Left kidney (tissue), 1 donor: ENCODE measurements at regions not wholly inside any gene's neighbourhood (a gene's known extent, or its start where the extent isn't known, plus 50 kb on each side); places are given as distances from the start of the nearest gene placed in this dataset.
"Not testable (repeated sequence)": the region's sequence is repeated elsewhere in the genome, so short reads cannot be mapped to it uniquely, and the experiment has no call there.

Experiments used
- DNase-seq: peaks from one replicate; pipeline ENCODE4 v3.0.0-alpha.2; 2013

GRCh38 chr14:87419925-87420324, 573.1 kb downstream of the GALC start:
- no peak for DNase-seq

- no peak for DNase-seq
These were observed 581.6 kb downstream of the GALC start for GRCh38 chr14:87411370-87411769.

DNA sequence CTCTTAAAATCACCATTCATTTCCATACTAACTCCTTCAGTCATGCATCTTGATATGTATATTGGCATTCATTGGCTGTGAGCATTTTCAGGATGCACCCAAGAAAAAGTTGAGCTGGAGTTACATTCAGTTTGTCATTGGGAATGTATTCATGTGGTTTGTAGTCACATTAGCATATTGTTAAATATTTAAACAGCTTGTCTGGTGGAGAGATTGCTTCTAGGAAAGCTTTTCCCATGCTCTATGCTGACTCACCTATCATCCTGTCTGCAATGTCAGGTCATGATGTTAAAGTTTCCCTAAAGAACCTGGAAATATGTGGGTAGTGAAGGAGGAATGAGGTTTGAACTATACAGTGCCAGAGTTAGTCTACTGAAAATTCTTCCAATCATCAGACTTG, 583.6 kb downstream of the GALC start:
- DNase-seq: no peak

DNA sequence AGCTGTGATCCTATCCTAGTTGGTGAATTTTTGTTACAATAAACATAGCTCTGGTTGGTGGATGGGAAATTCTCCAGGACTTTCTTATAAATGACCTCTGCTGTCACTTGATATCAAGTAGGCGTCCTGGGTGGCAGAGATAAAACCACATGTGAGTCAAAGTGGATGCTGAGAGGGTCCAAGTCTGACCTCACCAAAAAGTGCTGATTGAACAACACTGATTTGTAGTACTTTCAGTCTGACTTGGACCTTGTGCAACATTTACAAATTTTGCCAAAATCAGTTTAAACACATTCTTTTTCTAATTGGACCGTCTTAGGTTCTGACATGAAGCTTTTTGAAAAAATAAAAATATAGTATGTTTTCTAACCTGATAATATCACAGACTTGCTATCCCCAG, 585.6 kb downstream of the GALC start:
- DNase-seq: no peak

- DNase-seq: peak; percentile 29
These were observed 587.4 kb downstream of the GALC start for GRCh38 chr14:87405563-87405962.

GRCh38 chr14:87397499-87397898, 595.5 kb downstream of the GALC start:
- DNase-seq: no peak

- no peak for DNase-seq
These were observed 601.9 kb downstream of the GALC start for GRCh38 chr14:87391066-87391465.

GRCh38 chr14:87388946-87389345, 604.0 kb downstream of the GALC start:
- no peak for DNase-seq

DNA sequence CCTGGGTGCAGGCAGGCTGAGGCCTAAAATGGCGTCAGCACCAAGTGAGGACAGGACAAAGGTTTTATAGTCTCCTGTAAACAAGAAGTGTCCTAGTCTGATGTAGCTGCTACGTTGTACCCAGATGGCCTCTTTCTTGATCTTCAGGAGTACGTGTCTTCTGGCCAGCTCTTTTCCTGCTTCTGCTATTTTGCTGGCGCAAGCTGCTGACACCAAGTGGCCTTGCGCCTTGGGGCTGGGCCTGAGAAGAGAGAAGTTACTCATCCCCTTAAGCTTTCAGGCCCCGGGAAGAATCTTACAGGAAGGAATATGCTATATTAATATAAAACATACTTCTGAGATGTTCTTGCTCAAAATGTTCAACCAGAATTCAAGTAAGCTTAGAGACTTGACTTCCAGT, 605.2 kb downstream of the GALC start:
- no peak for DNase-seq

GRCh38 chr14:87386524-87386923, 606.5 kb downstream of the GALC start:
- peak; percentile 24 for DNase-seq

DNA sequence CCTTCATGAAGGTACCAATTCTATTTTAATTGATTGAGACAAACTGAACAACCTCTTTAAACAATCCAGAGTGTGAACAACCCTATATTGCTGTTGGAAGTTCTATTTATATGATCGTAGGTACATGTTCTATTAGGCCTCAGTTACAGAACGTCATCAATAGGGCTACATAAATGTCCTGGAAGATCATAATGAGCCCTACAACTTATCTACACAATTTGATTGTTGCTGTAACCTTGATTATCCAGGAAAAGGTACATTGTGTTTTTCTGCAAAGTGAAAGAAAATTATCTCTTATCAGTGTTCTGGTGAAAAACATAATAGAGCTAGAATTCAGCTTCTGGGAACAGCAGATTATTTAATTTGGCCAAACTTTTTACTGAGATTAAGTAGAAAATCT, 612.9 kb downstream of the GALC start:
- no peak for DNase-seq

- DNase-seq: no peak
These were observed 624.2 kb downstream of the GALC start for GRCh38 chr14:87368751-87369150.

DNA sequence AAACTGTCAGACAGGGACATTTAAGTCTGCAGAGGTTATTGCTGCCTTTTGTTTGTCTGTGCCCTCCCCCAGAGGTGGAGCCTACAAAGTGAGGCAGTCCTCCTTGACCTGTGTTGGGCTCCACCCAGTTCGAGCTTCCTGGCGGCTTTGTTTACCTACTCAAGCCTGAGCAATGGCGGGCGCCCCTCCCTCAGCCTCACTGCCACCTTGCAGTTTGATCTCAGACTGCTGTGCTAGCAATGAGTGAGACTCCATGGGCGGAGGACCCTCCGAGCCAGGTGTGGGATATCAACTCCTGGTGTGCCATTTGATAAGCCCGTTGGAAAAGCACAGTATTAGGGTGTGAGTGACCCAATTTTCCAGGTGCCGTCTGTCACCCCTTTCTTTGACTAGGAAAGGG, 632.7 kb downstream of the GALC start:
- not testable (repeated sequence) for DNase-seq

- DNase-seq: no peak
These were observed 642.0 kb downstream of the GALC start for GRCh38 chr14:87351007-87351406.

DNA sequence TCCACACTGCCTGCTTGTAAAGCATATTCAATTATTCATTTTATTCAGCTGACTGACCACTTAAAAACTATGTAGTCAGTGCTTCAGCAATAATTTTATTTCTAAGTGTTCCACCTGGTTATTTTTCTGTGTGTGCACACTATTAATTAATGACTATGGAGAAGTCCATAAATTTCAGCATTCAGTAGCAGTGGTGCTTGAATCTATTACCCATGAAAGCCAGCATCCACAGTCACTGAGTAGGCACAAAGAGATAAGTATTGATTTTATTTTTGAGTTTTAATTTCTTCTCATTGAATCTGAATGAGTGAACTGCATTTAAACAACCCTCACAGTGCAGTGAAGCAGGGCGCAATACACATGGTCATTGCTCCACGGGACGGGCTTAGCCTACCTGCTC, 643.1 kb downstream of the GALC start:
- no peak for DNase-seq

DNA sequence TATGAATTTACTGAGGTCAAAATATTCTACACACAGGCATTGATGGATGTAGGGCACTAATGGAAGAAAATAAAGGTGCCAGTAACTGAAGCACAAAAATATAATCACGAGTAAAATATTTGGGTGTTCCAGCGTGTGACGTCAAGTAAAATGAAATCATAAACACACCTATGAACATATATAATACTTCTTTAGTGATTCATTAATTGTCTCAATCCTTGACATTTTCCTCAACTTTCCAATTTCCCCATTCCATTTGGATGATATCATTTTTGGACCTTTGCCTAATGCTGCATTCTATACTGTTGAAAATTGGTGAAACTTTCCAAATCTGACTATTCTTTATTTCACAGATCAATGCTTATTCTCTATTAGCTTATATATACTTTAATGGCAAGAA, 649.3 kb downstream of the GALC start:
- no peak for DNase-seq

- DNase-seq: no peak
These were observed 657.8 kb downstream of the GALC start for GRCh38 chr14:87334997-87335685.

GRCh38 chr14:87331991-87332390, 661.0 kb downstream of the GALC start:
- no peak for DNase-seq

DNA sequence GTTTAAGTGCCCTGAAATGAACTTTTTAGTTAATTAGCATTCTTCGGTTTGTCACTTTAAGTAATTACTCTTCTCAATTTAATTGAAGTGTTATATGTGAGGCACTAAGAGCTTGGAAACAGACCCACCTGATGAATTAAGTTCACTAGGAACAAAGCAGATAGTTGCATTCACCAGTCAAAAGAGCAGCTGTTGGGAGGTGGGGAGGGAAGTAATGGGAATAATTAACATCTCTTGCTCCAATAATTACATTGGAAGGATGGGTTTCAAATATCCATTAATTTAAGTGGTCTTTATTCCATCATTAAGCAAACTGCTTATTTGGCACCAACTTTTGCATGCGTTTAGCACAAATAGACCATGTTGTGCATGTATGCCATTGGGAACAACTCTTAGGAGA, 667.2 kb downstream of the GALC start:
- DNase-seq: no peak

DNA sequence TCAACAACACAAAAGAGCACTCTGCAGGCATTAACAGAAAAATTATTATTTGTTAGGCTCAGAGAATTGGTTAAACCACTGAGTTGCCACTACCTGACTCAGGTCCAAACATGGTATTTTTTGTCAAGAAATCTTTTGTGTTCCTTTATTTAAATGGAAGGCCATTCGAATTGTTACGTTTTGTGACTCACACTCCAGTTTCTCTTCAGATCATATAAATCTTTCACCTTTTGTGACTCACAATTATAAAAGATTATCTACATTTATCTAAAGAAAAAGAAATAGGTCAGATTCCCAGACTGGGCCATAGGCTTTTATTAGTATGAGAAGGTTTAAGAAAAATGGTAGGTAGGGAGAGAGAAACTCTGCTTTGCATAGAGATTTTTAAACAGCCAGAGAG, 669.8 kb downstream of the GALC start:
- no peak for DNase-seq

GRCh38 chr14:87321548-87321947, 671.4 kb downstream of the GALC start:
- no peak for DNase-seq

DNA sequence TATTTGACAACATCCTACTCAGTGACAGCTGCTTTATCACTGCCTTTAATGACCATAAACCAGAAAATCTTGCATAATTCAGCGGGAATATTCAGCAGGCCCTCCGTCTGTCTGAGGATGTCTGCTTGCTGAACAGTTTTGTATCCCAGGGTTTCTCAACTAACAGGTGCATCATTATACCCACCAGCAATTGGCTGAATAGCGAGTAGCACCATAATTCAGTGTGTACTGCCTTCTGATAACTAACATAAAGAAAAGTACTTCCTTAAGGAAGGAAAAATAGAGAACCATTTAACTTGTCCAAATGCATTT, 680.1 kb downstream of the GALC start:
- DNase-seq: no peak

- DNase-seq: no peak
These were observed 680.7 kb downstream of the GALC start for GRCh38 chr14:87312169-87312893.

DNA sequence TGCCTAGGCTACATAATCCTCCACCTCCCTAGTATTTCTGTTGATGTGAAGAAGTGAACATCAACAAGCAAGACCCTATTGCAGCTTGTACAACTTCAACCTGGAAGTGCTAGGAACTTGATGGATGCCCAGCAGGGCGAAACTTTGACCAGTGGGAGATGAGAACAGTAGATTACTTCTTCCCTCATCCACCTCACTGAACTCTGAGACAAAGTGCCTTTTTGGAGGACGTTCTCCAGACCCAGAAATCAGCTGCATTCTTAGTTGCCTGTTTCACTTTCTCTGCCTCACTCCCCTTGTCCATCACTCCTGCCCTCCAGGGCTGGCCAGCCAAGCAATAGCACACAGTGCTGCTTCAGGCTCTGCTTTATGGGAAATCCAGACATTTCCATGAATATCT, 683.4 kb downstream of the GALC start:
- no peak for DNase-seq
